Pancreas (tissue), 10 donors: ENCODE measurements at regions not wholly inside any gene's neighbourhood (a gene's known extent, or its start where the extent isn't known, plus 50 kb on each side); places are given as distances from the start of the nearest gene placed in this dataset.

Experiments used
- ATAC-seq, 4 donors: fragments of 200-7000 bp; cut with Tn5 transposase; one replicate each; pipeline versions ENCODE4 v1.8.0 to v1.9.1; 2020; ENCODE audit warnings: mild to moderate bottlenecking in 4 of 4, moderate library complexity in 4 of 4
- DNase-seq, 6 donors: peaks; one replicate each; pipeline ENCODE4 v3.0.0-alpha.2; 2020
- FAIRE-seq: peaks from 2 replicates; lab custom pipeline; 2012; peaks lifted over from hg19 to GRCh38; lab: Jason Lieb, UNC
- H3K27ac ChIP-seq, 4 donors: fragments of 200-600 bp; sonication (generic); 1 replicate in 3 of 4; 2 replicates in 1 of 4; pipeline versions ENCODE4 v1.5.0 to v1.8.0; 2020
- H3K27me3 ChIP-seq, 4 donors: fragments of 200-600 bp; one replicate each; pipeline ENCODE4 v1.8.0; 2021
- H3K36me3 ChIP-seq, 3 donors: fragments of 200-600 bp; sonication (generic) in 1 of 3; one replicate each; pipeline versions ENCODE4 v1.5.0 to v1.8.0; 2020 to 2021
- H3K4me1 ChIP-seq, 3 donors: fragments of 200-600 bp; one replicate each; pipeline ENCODE4 v1.8.0; 2021
- H3K4me3 ChIP-seq, 4 donors: fragments of 200-600 bp; sonication (generic) in 2 of 4; one replicate each; pipeline versions ENCODE4 v1.5.0 to v1.8.0; 2020 to 2021
- H3K9me3 ChIP-seq, 4 donors: fragments of 200-600 bp; one replicate each; pipeline ENCODE4 v1.8.0; 2021
- CTCF ChIP-seq, 4 donors: fragments of 200-600 bp; sonication (generic) in 3 of 4; IDR thresholded peaks; one replicate each; pipeline versions ENCODE4 v1.5.0 to v1.8.0; 2021; ENCODE audit warnings: antibody characterized with exemption in 4 of 4
- WGBS, 2 donors: extraction: QIAGEN DNeasy Blood & Tissue Kit; methylation state at CpG; one replicate each; pipeline ENCODE4 v1.1.7; 2013; 5-methylcytosine and 5-hydroxymethylcytosine counted together
- intact Hi-C, 3 donors: fragments of 100-400 bp; cut with DNase I; formaldehyde crosslinking; loops; one replicate each; pipeline versions ENCODE4 v1.11.1 to v1.14.2; 2022
- donor health status: healthy with polysubstance abuse.
- donor health status: DM: no; HTN: no; CAD: no; lungs with moderate emphysema.
- donor health status: DM: no; HTN: no; CAD: no.
- donor health status: control.
- donor health status: control.
- donor health status: Bipolar disorder and iron deficiency.
- donor health status: DM: yes; HTN: yes; CAD: no.
- donor health status: DM: no; HTN: no; CAD: no.
- donor health status: DM: no; HTN: no; CAD: no.
- donor health status: DM: yes; HTN: yes; CAD: no.

GRCh38 chr4:35824231-35824630 lies 420.1 kb downstream of the ARAP2 start:
- TF ChIP-seq CTCF (IDR thresholded peaks at IDR 0.05): no peak
- FAIRE-seq (no peak), DNase-seq (no peak), ATAC-seq (no peak)
- Histone ChIP-seq H3K9me3 (no peaks in the 10 kb centered on the region), H3K27me3 (no peaks in the 10 kb centered on the region), H3K4me1 (no peaks in the 10 kb centered on the region), H3K27ac (no peak overlapping the region), H3K4me3 (no peak overlapping the region), H3K36me3 (no peaks in the 10 kb centered on the region)
- intact Hi-C loops: no loop called here
- WGBS, 2 donors: 72 to 78% methylated on average over 8 of the region's 8 CpGs

- intact Hi-C loops: no loop called here
- no peak for TF ChIP-seq CTCF (IDR thresholded peaks at IDR 0.05)
- no peak for FAIRE-seq
- Histone ChIP-seq H3K4me1 (no peaks in the 10 kb centered on the region), H3K4me3 (no peak overlapping the region), H3K27ac (no peak overlapping the region), H3K27me3 (no peaks in the 10 kb centered on the region), H3K9me3 (no peaks in the 10 kb centered on the region), H3K36me3 (no peaks in the 10 kb centered on the region)
- no peak for DNase-seq
- peak in 1 of 4 donors; percentile 60 for ATAC-seq
Measured at GRCh38 chr4:35835893-35836292, 408.4 kb downstream of the ARAP2 start.

GRCh38 chr4:35836596-35836995 lies 407.7 kb downstream of the ARAP2 start:
- Histone ChIP-seq H3K4me1 (no peaks in the 10 kb centered on the region), H3K27ac (no peak overlapping the region), H3K27me3 (no peaks in the 10 kb centered on the region), H3K4me3 (no peak overlapping the region), H3K36me3 (no peaks in the 10 kb centered on the region), H3K9me3 (no peaks in the 10 kb centered on the region)
- TF ChIP-seq CTCF (IDR thresholded peaks at IDR 0.05): no peak
- no peak for FAIRE-seq
- intact Hi-C loops: no loop called here
- ATAC-seq: no peak
- no peak for DNase-seq

DNA sequence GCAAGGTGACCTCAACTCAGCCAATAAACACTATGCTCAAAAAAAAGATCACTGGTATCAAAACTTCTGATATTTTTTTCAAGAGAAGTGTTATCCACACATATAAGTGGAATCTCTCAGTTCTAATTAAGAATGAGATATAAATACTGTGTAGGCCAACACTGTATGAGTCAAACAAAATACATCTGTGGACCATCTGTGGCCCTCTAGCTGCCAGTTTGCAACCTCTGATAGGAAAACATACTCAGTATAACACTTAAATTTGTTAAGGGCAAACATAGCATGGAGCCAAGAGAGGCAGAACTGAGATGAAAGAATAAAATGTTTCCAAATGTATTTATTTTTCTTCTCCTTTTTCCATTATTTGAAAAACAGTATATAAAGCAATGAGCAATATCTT lies 377.3 kb downstream of the ARAP2 start:
- Histone ChIP-seq H3K4me3 (no peak overlapping the region), H3K27ac (no peak overlapping the region), H3K36me3 (no peaks in the 10 kb centered on the region), H3K4me1 (no peaks in the 10 kb centered on the region), H3K9me3 (no peaks in the 10 kb centered on the region), H3K27me3 (no peaks in the 10 kb centered on the region)
- no peak for TF ChIP-seq CTCF (IDR thresholded peaks at IDR 0.05)
- ATAC-seq (no peak), DNase-seq (no peak), FAIRE-seq (no peak)
- intact Hi-C loops: no loop called here

GRCh38 chr4:35872273-35872672 lies 372.0 kb downstream of the ARAP2 start:
- ATAC-seq: no peak
- DNase-seq: no peak
- Histone ChIP-seq H3K27ac (no peak overlapping the region), H3K9me3 (no peaks in the 10 kb centered on the region), H3K36me3 (no peaks in the 10 kb centered on the region), H3K4me1 (no peaks in the 10 kb centered on the region), H3K4me3 (no peak overlapping the region), H3K27me3 (no peaks in the 10 kb centered on the region)
- 90 to 95% methylated on average over 1 of the region's 1 CpG for WGBS, 2 donors
- no peak for FAIRE-seq
- intact Hi-C loops: no loop called here
- TF ChIP-seq CTCF (IDR thresholded peaks at IDR 0.05): no peak
